GM18507 (cell line): ENCODE measurements at regions not wholly inside any gene's neighbourhood (a gene's known extent, or its start where the extent isn't known, plus 50 kb on each side); places are given as distances from the start of the nearest gene placed in this dataset.
"Not testable (repeated sequence)": the region's sequence is repeated elsewhere in the genome, so short reads cannot be mapped to it uniquely, and the experiment has no call there.

Experiments used
- DNase-seq: peaks from one replicate; pipeline ENCODE4 v3.0.0; 2011; ENCODE audit warnings: low read depth; ENCODE audit not compliant: insufficient read length; ENCODE audit errors: extremely low spot score
- FAIRE-seq: peaks from 2 replicates; lab custom pipeline; 2011; peaks lifted over from hg19 to GRCh38; lab: Jason Lieb, UNC

GRCh38 chr2:87075054-87075790 is 53.6 kb upstream of the PLGLB1 start:
- FAIRE-seq = not testable (repeated sequence)

GRCh38 chr2:87075791-87076252 is 54.2 kb upstream of the PLGLB1 start:
- FAIRE-seq, DNase-seq: not testable (repeated sequence)

More at GRCh38 chr2:87075054-87075790, 53.6 kb upstream of the PLGLB1 start:
- DNase-seq = not testable (repeated sequence)

GRCh38 chr2:87076253-87077123 is 54.8 kb upstream of the PLGLB1 start:
- DNase-seq = not testable (repeated sequence)
- peak; percentile 98 for FAIRE-seq

- not testable (repeated sequence) for DNase-seq, FAIRE-seq
Observed at GRCh38 chr2:87077124-87077446, 55.4 kb upstream of the PLGLB1 start.

GRCh38 chr2:87081727-87082126 is 60.1 kb upstream of the PLGLB1 start:
- not testable (repeated sequence) for DNase-seq, FAIRE-seq

GRCh38 chr2:87088079-87088478 is 66.4 kb upstream of the PLGLB1 start:
- DNase-seq, FAIRE-seq: not testable (repeated sequence)

GRCh38 chr2:87089401-87089800 is 67.8 kb upstream of the PLGLB1 start:
- not testable (repeated sequence) for DNase-seq, FAIRE-seq

GRCh38 chr2:87093252-87093651 is 71.6 kb upstream of the PLGLB1 start:
- not testable (repeated sequence) for DNase-seq, FAIRE-seq

- FAIRE-seq, DNase-seq: not testable (repeated sequence)
Observed at GRCh38 chr2:87093937-87094529, 72.4 kb upstream of the PLGLB1 start.

GRCh38 chr2:87095804-87096203 is 74.2 kb upstream of the PLGLB1 start:
- not testable (repeated sequence) for DNase-seq
- FAIRE-seq = peak; percentile 72

- FAIRE-seq, DNase-seq: not testable (repeated sequence)
Observed at GRCh38 chr2:87128761-87129553, 107.3 kb upstream of the PLGLB1 start.

- FAIRE-seq = not testable (repeated sequence)
Observed at GRCh38 chr2:87132577-87132976, 110.9 kb upstream of the PLGLB1 start.

GRCh38 chr2:87151835-87152493 is 130.3 kb upstream of the PLGLB1 start:
- not testable (repeated sequence) for DNase-seq, FAIRE-seq

More at GRCh38 chr2:87132577-87132976, 110.9 kb upstream of the PLGLB1 start:
- not testable (repeated sequence) for DNase-seq

- not testable (repeated sequence) for DNase-seq, FAIRE-seq
Observed at GRCh38 chr2:87174454-87174853, 152.8 kb upstream of the PLGLB1 start.

- DNase-seq = not testable (repeated sequence)
Observed at GRCh38 chr2:87183373-87183772, 161.7 kb upstream of the PLGLB1 start.

GRCh38 chr2:87184260-87184659 is 162.6 kb upstream of the PLGLB1 start:
- not testable (repeated sequence) for DNase-seq, FAIRE-seq

More at GRCh38 chr2:87183373-87183772, 161.7 kb upstream of the PLGLB1 start:
- not testable (repeated sequence) for FAIRE-seq

- not testable (repeated sequence) for FAIRE-seq, DNase-seq
Observed at GRCh38 chr2:87189214-87189613, 167.6 kb upstream of the PLGLB1 start.

- FAIRE-seq = peak; percentile 62
- DNase-seq = not testable (repeated sequence)
Observed at GRCh38 chr2:87193336-87193735, 171.7 kb upstream of the PLGLB1 start.
